Chondrocyte (in vitro differentiated cells): ENCODE measurements at regions not wholly inside any gene's neighbourhood (a gene's known extent, or its start where the extent isn't known, plus 50 kb on each side); places are given as distances from the start of the nearest gene placed in this dataset.

ENCODE experiments used
- DNase-seq: peaks from one replicate; pipeline ENCODE4 v3.0.0; 2021; ENCODE audit warnings: mixed read lengths, low spot score
- H3K27ac Mint-ChIP-seq: one replicate; pipeline ENCODE4 v1.8.0; 2021; ENCODE audit warnings: mild to moderate bottlenecking, moderate library complexity, mixed read lengths; ENCODE audit not compliant: unreplicated experiment
- H3K27me3 Mint-ChIP-seq: 2 replicates; pipeline ENCODE4 v1.8.0; 2021; ENCODE audit warnings: low read depth, mixed read lengths
- H3K36me3 Mint-ChIP-seq: 2 replicates; pipeline ENCODE4 v1.8.0; 2021; ENCODE audit warnings: low read depth, mixed read lengths
- H3K4me1 Mint-ChIP-seq: 2 replicates; pipeline ENCODE4 v1.8.0; 2021; ENCODE audit warnings: low read depth, mild to moderate bottlenecking, mixed read lengths
- H3K4me3 Mint-ChIP-seq: one replicate; pipeline ENCODE4 v1.8.0; 2021; ENCODE audit warnings: mild to moderate bottlenecking, moderate library complexity, mixed read lengths; ENCODE audit not compliant: unreplicated experiment
- H3K9me3 Mint-ChIP-seq: 2 replicates; pipeline ENCODE4 v1.8.0; 2021; ENCODE audit warnings: low read depth, mixed read lengths
- CTCF ChIP-seq: fragments of 200-600 bp; sonication (generic); IDR thresholded peaks from 2 replicates; pipeline ENCODE4 v1.5.0; 2021; ENCODE audit warnings: antibody characterized with exemption, mild to moderate bottlenecking, moderate library complexity

- TF ChIP-seq CTCF = no peak
- H3K4me3 Mint-ChIP-seq = no peak overlapping the region
Measured at GRCh38 chr5:62077823-62078550, 228.0 kb upstream of the KIF2A start.

GRCh38 chr5:62082370-62082801, 223.6 kb upstream of the KIF2A start:
- Mint-ChIP-seq H3K36me3 (no peaks in the 10 kb centered on the region), H3K27me3 (no peaks in the 10 kb centered on the region), H3K9me3 (no peaks in the 10 kb centered on the region), H3K4me3 (no peak overlapping the region), H3K27ac (no peak overlapping the region), H3K4me1 (peaks cover 4% of the 10 kb centered on the region)
- DNase-seq = no peak
- TF ChIP-seq CTCF = no peak

More at GRCh38 chr5:62077823-62078550, 228.0 kb upstream of the KIF2A start:
- Mint-ChIP-seq H3K27me3 (peaks cover 4% of the 10 kb centered on the region), H3K4me1 (peaks cover 4% of the 10 kb centered on the region), H3K36me3 (no peaks in the 10 kb centered on the region), H3K27ac (no peak overlapping the region), H3K9me3 (no peaks in the 10 kb centered on the region)
- no peak for DNase-seq

- no peak for DNase-seq
- H3K36me3 Mint-ChIP-seq = no peaks in the 10 kb centered on the region
- no peak overlapping the region for H3K4me3 Mint-ChIP-seq
- no peaks in the 10 kb centered on the region for H3K9me3 Mint-ChIP-seq
- no peaks in the 10 kb centered on the region for H3K27me3 Mint-ChIP-seq
- TF ChIP-seq CTCF = no peak
- peaks cover 4% of the 10 kb centered on the region for H3K4me1 Mint-ChIP-seq
- no peak overlapping the region for H3K27ac Mint-ChIP-seq
Measured at GRCh38 chr5:62083247-62083646, 222.8 kb upstream of the KIF2A start.

GRCh38 chr5:62083661-62084060, 222.3 kb upstream of the KIF2A start:
- no peak for DNase-seq
- Mint-ChIP-seq H3K27me3 (no peaks in the 10 kb centered on the region), H3K27ac (no peak overlapping the region), H3K4me1 (peaks cover 4% of the 10 kb centered on the region), H3K4me3 (no peak overlapping the region), H3K36me3 (no peaks in the 10 kb centered on the region), H3K9me3 (no peaks in the 10 kb centered on the region)
- TF ChIP-seq CTCF = no peak

- Mint-ChIP-seq H3K4me1 (peaks cover 4% of the 10 kb centered on the region), H3K27me3 (no peaks in the 10 kb centered on the region), H3K9me3 (no peaks in the 10 kb centered on the region), H3K27ac (no peak overlapping the region), H3K36me3 (no peaks in the 10 kb centered on the region), H3K4me3 (no peak overlapping the region)
- TF ChIP-seq CTCF = no peak
- DNase-seq = no peak
Measured at GRCh38 chr5:62084391-62084790, 221.6 kb upstream of the KIF2A start.
